ENCODE measurements at regions not wholly inside any gene's neighbourhood (a gene's known extent, or its start where the extent isn't known, plus 50 kb on each side); places are given as distances from the start of the nearest gene placed in this dataset.
"Not testable (repeated sequence)": the region's sequence is repeated elsewhere in the genome, so short reads cannot be mapped to it uniquely, and the experiment has no call there.

GRCh38 chr20:4465212-4465611 lies 216.1 kb upstream of the ADRA1D start:
- DNase-seq = no peak

GRCh38 chr20:4462801-4463200 lies 213.7 kb upstream of the ADRA1D start:
- DNase-seq = not testable (repeated sequence)

DNA sequence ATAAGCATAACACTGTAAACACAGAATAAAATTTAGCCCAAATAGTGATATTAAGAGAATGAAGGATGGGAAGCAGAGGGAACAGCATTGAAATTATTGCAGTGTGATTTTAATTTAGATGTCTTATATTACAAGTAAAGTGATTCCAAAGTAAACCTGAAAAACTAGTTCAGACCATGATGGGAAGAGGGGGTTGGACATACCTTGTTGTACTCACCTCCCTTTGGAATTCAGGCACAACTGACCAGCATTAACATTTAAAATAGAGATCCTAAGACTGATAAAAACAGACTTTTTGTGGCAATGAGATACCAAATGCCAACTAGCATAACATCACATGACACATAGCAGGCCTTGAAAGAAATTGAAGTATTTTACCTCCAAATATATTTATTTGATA lies 210.0 kb upstream of the ADRA1D start:
- no peak for DNase-seq

DNA sequence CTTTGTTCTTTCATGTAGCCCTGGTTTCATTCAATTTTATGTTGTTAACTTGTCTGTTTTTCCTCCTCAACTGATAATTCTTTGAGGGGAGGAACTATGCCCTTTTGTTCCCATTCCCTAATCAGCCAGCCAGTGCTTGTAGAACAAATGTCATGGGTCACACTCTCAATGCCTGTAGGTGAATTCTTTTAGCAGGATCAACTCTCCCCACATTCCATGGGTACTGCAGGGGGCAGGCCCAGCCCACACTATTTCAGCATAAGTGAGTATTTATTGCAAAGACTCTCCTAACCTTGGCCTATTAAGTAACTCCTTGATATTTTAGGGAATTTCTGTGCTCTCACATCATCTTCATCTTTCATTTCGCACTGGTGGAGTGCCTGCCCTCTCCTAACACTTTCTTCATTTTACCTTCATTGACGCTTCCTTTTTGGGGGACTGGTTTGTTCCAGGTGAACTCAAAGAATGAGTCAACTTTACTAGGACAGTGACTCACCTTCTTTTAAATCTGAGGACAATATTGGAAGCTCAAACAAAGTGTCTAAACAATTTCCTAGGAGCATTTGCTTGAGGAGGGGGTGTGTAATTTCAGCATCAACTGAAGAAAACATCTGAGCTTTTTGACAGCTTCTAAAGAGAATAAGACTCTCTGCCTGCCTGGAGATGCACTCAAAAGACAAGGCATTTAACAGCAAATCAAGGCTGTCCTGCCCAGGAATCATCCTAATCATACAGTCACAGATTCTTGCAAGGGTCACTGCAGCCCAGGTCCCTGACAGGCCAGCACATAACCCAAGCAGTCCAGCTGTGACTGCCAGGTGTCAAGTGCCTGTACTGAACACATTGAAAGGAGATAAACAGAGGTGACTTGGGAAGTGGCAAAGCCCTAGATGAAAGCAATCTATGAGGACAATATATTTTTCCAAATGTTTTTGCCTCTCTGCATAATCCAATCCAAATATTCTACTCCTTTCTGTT lies 208.8 kb upstream of the ADRA1D start:
- no peak for DNase-seq

GRCh38 chr20:4455996-4456395 lies 206.9 kb upstream of the ADRA1D start:
- no peak for DNase-seq

GRCh38 chr20:4455301-4455701 lies 206.2 kb upstream of the ADRA1D start:
- DNase-seq = no peak

GRCh38 chr20:4454111-4454510 lies 205.0 kb upstream of the ADRA1D start:
- DNase-seq = no peak

DNA sequence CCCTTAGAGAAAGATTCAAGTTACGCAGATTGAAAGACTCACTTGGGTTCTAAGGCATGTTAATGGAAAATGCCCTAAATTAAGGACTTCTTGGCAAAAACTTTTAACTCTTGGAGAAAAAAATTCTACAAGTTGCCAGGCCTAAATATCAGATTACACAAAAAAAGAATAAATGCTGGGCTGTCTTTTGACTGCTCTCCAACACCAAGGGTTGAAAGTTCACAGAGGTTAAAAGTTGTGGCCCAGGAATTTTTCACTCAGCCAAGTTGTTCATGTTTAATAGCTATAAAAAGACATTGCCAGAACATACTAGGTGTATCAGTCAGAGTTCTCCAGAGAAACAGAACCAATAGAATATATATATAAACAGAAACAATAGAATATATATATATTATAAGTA lies 204.3 kb upstream of the ADRA1D start:
- DNase-seq = no peak

- no peak for DNase-seq
Observed at GRCh38 chr20:4451487-4452081, 202.5 kb upstream of the ADRA1D start.

- no peak for DNase-seq
Observed at GRCh38 chr20:4449957-4450715, 201.0 kb upstream of the ADRA1D start.

- DNase-seq = no peak
Observed at GRCh38 chr20:4445784-4446183, 196.7 kb upstream of the ADRA1D start.

- DNase-seq = no peak
Observed at GRCh38 chr20:4445331-4445730, 196.2 kb upstream of the ADRA1D start.

DNA sequence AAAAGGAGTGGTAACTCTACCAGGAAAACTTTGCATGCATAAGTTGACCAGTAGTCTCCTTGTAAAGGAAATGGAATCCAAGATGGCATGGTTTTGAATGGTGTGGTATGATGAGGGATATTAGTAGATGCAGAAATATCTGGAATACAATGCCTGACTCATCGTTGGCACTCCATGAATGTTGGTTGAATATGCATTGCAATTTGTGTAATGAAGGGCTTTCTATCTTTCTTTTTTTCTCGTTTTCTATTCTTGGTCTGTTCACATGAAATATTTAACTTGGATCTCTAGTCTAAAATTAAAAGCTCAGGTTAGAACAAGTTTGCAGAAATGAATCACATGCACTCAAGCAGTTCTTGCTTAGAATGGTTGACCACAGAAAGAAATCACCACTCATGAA lies 195.3 kb upstream of the ADRA1D start:
- DNase-seq = no peak

GRCh38 chr20:4443016-4443415 lies 193.9 kb upstream of the ADRA1D start:
- DNase-seq = no peak

DNA sequence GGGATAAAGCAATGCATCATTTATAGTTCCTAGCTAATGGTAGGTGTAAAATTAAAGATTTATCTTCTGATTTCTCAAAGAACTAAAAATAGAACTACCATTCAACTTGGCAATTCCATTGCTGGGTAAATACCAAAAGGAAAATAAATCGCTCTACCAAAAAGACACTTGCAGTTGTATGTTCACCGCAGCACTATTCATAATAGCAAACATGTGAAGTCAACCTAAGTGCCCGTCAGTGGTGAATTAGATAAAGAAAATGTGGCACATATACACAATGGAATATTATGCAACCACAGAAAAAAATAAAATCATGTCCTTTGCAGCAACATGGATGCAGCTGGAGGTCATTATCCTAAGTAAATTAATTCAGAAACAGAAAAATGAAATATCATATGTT lies 192.8 kb upstream of the ADRA1D start:
- DNase-seq = no peak

DNA sequence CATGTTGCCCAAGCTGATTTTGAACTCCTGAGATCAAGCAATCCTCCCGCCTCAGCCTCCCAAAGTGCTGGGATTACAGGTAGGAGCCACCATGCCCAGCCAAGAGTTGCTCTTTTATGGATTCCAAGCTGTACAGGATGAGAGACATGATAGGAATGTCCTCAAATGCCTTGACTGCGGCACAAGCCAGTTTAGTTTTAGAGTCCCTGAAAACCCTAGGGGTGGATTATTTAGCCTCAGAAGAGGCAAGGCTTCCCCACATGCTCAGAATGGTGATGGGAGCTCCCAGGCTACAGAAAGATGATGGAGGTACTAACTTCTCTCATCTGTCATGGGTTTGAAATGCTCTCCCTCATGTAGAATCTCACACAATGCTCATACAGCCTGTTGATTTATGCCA lies 192.1 kb upstream of the ADRA1D start:
- no peak for DNase-seq

DNA sequence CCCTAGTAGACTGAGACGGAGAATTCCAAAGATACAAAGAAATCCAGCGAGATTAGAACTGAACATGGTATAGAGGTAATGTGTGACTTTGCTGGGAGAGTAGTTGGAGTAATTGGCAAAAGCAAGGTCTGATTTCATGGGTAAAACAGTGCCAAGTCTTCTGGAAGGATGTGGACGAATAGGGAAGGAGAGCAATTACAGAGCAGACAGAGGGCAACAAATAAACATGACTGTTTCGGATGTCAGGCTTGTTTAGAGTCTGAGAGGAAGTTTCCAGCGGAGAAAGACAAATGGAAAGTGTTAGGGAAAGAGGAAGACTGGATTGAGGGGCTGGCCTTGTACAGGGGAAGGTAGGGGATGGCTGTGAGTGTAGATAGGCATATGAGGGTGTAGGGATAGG lies 190.4 kb upstream of the ADRA1D start:
- no peak for DNase-seq

- no peak for DNase-seq
Observed at GRCh38 chr20:4437131-4437530, 188.0 kb upstream of the ADRA1D start.

- no peak for DNase-seq
Observed at GRCh38 chr20:4435671-4436455, 186.8 kb upstream of the ADRA1D start.

GRCh38 chr20:4435225-4435624 lies 186.1 kb upstream of the ADRA1D start:
- DNase-seq = no peak

- no peak for DNase-seq
Observed at GRCh38 chr20:4434681-4435080, 185.6 kb upstream of the ADRA1D start.

DNA sequence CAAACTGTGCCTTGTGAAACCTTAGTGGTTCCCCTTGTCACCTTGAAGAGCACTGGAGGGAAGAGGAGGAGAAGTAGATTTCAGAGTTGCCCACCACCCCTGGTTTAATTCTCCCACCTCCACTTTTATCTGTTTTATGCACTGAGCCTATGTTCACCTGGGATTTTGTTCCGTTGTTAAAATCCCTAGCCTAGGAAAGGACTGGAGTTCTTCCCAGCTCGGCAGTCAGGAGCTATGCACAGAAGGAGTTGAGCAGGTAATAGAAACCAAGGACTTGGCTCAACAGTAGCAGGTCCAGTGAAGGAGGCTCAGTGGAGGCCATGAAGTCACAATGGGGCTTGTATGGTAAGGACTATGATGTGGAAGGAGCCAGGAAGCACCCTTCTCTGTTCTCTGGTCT lies 182.4 kb upstream of the ADRA1D start:
- no peak for DNase-seq

DNA sequence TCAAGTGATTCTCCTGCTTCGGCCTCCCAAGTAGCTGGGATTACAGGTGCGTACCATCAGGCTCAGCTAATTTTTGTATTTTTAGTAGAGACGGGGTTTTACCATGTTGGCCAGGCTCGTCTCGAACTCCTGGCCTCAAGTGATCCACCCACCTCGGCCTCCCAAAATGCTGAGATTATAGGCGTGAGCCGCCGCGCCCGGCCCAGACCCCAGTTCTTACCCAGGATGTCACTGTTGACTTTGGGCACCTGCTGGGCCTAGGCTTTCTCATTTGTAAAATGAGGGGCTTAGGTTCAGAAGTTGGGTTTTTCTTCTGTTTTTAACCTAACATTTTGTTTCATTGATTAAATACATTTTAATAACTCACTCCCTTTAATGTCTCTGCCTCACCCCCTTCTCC lies 181.7 kb upstream of the ADRA1D start:
- DNase-seq = not testable (repeated sequence)

Measured in NCI-H510A treated with DMSO at 0.1 percent for 48 hours (cell line).